GM12874 (cell line): ENCODE measurements at regions not wholly inside any gene's neighbourhood (a gene's known extent, or its start where the extent isn't known, plus 50 kb on each side); places are given as distances from the start of the nearest gene placed in this dataset.

Experiments
- TF ChIP-seq, protein P1 (sequence below): IDR thresholded peaks from 2 replicates; pipeline ENCODE4 v1.5.1; 2011; ENCODE audit warnings: low read depth, mild to moderate bottlenecking, control low read depth, low read length, moderate library complexity; ENCODE audit not compliant: insufficient read depth

DNA sequence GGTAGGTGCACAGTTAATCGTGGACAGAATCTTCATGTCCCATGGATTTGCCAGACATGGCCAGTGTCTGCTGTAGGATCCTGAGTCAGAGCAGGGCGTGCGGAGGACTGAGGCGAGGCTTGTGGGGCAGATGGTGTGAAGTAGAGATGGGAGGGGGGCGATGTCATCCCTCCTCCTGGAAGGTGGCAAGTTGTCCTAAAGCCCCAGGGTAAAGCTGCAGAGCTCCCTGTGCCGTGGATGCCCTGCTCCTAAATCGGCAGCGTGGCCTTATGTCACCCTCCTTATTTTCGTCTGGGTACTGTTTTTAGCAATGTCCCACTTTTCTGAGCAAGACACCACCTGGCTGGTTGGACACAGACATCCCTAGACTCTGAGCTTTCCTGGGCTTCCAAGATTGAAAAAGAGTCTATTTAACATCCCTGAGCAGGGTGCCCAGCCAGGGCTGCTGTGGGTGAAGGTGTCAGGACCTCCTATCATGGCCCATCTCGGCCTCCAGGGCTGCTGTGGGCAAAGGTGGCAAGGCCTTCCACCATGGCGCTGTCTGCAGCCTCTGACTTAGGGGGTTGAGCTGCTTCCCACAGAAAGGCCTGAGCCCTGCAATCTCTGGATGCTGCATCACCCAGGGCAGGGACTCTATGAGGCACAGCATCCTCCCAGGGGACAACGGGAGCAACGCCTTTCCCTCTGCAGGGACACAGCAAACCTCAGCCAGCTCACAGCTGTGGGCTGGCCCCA lies 145.4 kb downstream of the TTLL2 start:
- TF ChIP-seq, protein P1, sequence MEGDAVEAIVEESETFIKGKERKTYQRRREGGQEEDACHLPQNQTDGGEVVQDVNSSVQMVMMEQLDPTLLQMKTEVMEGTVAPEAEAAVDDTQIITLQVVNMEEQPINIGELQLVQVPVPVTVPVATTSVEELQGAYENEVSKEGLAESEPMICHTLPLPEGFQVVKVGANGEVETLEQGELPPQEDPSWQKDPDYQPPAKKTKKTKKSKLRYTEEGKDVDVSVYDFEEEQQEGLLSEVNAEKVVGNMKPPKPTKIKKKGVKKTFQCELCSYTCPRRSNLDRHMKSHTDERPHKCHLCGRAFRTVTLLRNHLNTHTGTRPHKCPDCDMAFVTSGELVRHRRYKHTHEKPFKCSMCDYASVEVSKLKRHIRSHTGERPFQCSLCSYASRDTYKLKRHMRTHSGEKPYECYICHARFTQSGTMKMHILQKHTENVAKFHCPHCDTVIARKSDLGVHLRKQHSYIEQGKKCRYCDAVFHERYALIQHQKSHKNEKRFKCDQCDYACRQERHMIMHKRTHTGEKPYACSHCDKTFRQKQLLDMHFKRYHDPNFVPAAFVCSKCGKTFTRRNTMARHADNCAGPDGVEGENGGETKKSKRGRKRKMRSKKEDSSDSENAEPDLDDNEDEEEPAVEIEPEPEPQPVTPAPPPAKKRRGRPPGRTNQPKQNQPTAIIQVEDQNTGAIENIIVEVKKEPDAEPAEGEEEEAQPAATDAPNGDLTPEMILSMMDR: no peak

- TF ChIP-seq, protein P1: no peak
Measured at GRCh38 chr6:167470836-167471547, 146.1 kb downstream of the TTLL2 start.

DNA sequence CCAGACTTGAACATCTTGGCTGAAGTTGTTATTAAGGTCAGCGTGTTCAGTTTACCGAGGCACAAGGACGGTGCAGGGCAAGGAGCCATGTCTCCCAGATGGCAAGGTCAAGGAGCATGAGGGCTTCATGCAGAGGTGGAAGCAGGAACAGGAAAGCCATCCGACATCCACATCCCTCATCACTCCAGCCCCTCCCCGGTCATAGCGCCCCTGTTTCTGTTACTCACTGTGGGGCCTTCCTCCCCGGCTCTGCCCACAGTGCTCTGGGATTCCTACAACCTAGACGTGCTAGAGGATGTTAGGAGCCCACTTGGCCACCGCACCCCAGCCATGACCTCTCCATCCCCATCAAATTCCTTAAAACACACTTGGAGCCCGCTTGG lies 146.7 kb downstream of the TTLL2 start:
- TF ChIP-seq, protein P1: no peak

DNA sequence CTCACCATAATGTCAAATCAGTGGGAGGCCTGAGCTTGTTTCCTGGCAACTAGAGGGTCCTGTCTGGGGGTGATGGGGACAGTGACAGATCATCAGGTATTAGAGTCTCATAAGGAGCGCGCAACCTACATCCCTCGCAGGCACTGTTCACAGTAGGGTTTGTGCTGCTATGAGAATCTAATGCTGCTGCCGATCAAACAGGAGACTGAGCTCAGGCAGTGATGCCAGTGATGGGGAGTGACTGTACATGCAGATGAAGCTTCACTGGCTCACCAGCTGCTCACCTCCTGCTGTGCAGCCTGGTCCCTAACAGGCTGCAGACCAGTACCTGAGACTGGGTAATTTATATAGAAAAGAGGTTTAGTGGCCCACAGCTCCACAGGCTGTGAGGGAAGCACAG lies 147.3 kb downstream of the TTLL2 start:
- TF ChIP-seq, protein P1: no peak

DNA sequence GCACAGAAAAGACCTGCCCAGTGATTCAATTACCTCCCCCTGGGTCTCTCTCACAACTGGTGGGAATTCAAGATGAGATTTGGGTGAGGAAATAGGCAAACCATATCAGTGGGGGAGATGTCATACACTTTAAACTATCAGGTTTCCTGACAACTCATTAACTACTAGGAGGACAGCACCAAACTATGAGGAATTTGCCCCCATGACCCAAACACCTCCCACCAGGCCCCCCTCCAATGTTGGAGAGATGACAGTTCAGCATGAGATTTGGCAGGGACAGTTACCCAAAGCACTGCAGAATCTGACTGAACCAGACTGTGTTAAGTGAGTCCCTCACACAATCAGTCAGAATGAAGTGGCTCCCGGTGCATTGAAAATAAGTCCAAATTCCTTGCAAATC lies 148.0 kb downstream of the TTLL2 start:
- TF ChIP-seq, protein P1: no peak

DNA sequence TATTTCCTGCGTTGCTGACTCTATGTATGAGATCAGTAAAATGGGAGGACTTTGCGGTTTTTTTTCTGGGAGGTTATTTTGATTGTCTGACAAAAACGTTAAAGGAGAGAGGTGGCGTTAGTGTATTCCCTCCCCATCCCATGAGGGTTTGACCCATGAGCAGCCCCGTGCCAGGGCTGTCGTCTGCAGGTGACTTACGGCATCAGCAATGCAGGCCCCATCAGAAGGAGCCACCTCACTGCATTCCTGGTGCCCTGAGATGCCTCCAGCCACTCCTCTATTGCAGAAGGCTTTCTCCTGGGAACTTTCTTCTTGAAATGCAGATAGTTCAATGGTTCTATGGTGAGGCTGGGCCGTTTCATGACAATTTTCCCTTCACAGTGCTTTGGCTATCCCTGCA lies 149.3 kb downstream of the TTLL2 start:
- TF ChIP-seq, protein P1: no peak

DNA sequence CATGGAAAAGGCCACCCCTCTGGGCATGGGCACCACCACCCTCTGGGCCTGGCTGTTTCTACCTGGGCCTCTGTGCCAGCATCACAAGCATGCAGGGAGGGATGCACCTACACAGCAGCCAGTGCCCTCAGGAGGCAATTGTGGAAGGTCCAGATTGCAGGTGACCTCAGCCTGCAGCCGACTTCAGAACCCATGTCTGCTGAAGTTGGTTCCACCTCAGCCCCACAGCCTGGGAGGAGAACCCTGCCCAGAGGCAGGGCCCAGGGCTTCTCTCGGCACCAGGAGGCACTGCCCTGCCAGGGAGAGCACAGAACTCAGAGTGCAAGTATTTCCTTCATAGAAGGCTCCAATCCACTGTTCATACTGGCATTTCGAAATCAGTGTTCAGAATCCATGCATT lies 149.8 kb downstream of the TTLL2 start:
- TF ChIP-seq, protein P1: no peak
